ENCODE measurements at regions not wholly inside any gene's neighbourhood (a gene's known extent, or its start where the extent isn't known, plus 50 kb on each side); places are given as distances from the start of the nearest gene placed in this dataset.

DNA sequence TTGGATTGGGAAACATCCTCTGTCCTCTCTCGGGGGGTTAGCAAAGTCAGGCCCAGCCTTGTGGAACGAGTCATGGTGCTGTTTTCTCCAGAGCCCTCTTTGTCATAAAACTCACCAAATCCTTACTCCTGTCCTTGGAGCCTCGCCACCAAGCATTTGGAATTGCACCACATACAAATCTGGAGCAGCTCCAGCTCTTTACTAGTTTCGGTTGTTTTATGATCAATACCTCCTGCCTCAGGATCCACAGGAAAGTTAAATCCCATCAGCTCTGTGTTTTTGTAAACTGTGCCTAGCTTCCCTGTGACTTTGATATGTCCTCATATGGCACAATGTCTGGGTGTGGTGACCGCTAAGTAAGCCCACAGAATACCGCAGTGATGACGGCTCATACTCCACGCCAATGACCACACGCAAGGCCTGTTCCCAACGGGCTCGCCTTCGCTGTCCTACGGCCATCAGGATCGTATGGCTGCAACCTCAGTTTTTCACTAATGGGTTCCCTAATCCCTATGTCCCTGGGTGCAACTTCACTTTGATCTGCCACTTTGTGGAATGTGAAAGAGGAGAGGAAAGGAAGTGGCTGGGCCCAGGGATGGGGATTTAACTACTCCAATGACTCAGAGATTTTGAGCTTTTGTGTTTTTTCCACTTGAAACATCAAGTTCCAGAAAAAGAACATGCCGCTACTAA is 111.3 kb upstream of the FOXQ1 start:
- Histone ChIP-seq H3K36me3 (ENCODE audit: control insufficient read depth in 3 of 3, insufficient read depth in 2 of 3, low read depth in 1 of 3, low read length in 3 of 3) (no peaks in the 10 kb centered on the region), H3K27me3 (ENCODE audit: control insufficient read depth in 3 of 3, insufficient read depth in 3 of 3, low read length in 3 of 3) (no peaks in the 10 kb centered on the region), H3K4me3 (ENCODE audit: low read depth in 1 of 3, low read length in 3 of 3) (no peak overlapping the region), H3K27ac (ENCODE audit: low read depth in 1 of 3, low read length in 2 of 3) (no peak overlapping the region), H3K9me3 (ENCODE audit: control insufficient read depth in 2 of 2, insufficient read depth in 1 of 2, low read depth in 1 of 2, low read length in 1 of 2) (no peaks in the 10 kb centered on the region), H3K4me1 (ENCODE audit: control insufficient read depth in 3 of 3, insufficient read depth in 2 of 3, low read depth in 1 of 3, low read length in 2 of 3) (no peaks in the 10 kb centered on the region)
- DNase-seq: no peak
- no peak for FAIRE-seq
- 85 to 90% (median 86%) methylated on average over 15 of the region's 15 CpGs for WGBS, 3 donors

DNA sequence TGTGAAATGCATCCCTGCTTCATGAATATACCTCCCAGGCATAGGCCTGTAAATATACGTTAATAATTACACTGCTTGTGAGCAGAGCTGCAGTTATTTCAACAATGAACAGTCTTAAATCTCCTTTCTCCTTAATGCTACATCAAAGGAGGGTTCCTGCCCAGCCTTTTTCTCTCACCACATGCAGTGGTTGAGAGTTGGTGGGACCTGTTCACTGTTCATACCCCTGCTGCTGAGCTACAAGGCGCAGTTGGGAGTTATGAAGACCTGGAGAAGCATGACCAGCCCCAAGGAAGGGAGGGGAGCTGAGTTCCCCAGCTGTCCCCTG is 111.9 kb upstream of the FOXQ1 start:
- no peak overlapping the region for H3K27ac ChIP-seq (ENCODE audit: low read depth in 1 of 3, low read length in 2 of 3)
- FAIRE-seq: no peak
- H3K27me3 ChIP-seq (ENCODE audit: control insufficient read depth in 3 of 3, insufficient read depth in 3 of 3, low read length in 3 of 3): no peaks in the 10 kb centered on the region
- no peak for DNase-seq
- no peaks in the 10 kb centered on the region for H3K4me1 ChIP-seq (ENCODE audit: control insufficient read depth in 3 of 3, insufficient read depth in 2 of 3, low read depth in 1 of 3, low read length in 2 of 3)
- no peaks in the 10 kb centered on the region for H3K36me3 ChIP-seq (ENCODE audit: control insufficient read depth in 3 of 3, insufficient read depth in 2 of 3, low read depth in 1 of 3, low read length in 3 of 3)
- H3K4me3 ChIP-seq (ENCODE audit: low read depth in 1 of 3, low read length in 3 of 3): no peak overlapping the region
- no peaks in the 10 kb centered on the region for H3K9me3 ChIP-seq (ENCODE audit: control insufficient read depth in 2 of 2, insufficient read depth in 1 of 2, low read depth in 1 of 2, low read length in 1 of 2)
- WGBS, 3 donors: 78 to 83% (median 83%) methylated on average over 2 of the region's 2 CpGs

DNA sequence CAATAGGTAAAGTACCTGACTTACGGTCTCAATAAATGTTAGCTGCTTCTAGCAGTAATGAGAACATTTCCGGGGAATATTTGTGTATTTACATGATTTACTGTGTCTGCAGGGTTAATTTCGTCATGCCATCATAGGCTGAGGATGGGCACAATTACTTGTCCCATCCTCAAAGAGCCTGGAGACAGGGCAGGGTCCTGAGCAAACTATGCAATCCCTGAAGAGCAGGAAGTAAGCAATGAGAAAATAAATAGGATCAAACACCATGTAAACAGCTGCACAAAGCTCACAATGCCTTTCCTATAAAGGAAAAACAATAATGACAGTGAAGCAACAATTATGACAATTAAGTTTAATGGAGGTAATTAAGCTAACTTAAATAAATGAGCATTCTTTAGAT is 114.6 kb upstream of the FOXQ1 start:
- no peaks in the 10 kb centered on the region for H3K4me1 ChIP-seq (ENCODE audit: control insufficient read depth in 3 of 3, insufficient read depth in 2 of 3, low read depth in 1 of 3, low read length in 2 of 3)
- 82 to 84% (median 83%) methylated on average over 3 of the region's 3 CpGs for WGBS, 3 donors
- no peaks in the 10 kb centered on the region for H3K27me3 ChIP-seq (ENCODE audit: control insufficient read depth in 3 of 3, insufficient read depth in 3 of 3, low read length in 3 of 3)
- H3K4me3 ChIP-seq (ENCODE audit: low read depth in 1 of 3, low read length in 3 of 3): no peak overlapping the region
- no peaks in the 10 kb centered on the region for H3K36me3 ChIP-seq (ENCODE audit: control insufficient read depth in 3 of 3, insufficient read depth in 2 of 3, low read depth in 1 of 3, low read length in 3 of 3)
- DNase-seq: no peak
- no peak for FAIRE-seq
- no peaks in the 10 kb centered on the region for H3K9me3 ChIP-seq (ENCODE audit: control insufficient read depth in 2 of 2, insufficient read depth in 1 of 2, low read depth in 1 of 2, low read length in 1 of 2)
- H3K27ac ChIP-seq (ENCODE audit: low read depth in 1 of 3, low read length in 2 of 3): no peak overlapping the region

DNA sequence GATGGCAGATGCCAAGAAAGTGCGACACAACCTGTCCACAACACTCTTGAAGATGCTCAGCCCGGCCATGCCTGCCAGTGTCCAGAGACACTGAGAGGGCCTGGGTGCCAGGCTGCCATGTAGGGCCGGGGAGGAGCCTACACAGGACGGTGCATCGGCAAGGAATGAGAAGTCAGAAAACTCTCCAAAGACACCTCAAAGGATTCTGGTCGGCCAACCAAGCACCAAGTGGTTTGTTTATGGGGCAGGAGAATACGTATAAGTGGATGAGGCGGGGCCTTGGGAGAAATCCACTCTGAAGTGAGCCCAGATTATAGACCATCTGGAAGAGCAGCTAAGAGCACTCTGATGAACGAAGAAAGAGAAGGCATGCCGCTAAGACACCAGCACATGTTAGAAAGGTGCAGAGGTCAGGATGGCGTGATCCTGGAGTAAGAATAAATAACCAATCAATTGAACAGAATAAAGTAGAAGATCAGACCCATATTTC is 120.7 kb upstream of the FOXQ1 start:
- 91 to 92% (median 91%) methylated on average over 11 of the region's 11 CpGs for WGBS, 3 donors
- FAIRE-seq: no peak
- Histone ChIP-seq H3K4me3 (ENCODE audit: low read depth in 1 of 3, low read length in 3 of 3) (no peak overlapping the region), H3K36me3 (ENCODE audit: control insufficient read depth in 3 of 3, insufficient read depth in 2 of 3, low read depth in 1 of 3, low read length in 3 of 3) (no peaks in the 10 kb centered on the region), H3K27ac (ENCODE audit: low read depth in 1 of 3, low read length in 2 of 3) (no peak overlapping the region), H3K27me3 (ENCODE audit: control insufficient read depth in 3 of 3, insufficient read depth in 3 of 3, low read length in 3 of 3) (no peaks in the 10 kb centered on the region), H3K9me3 (ENCODE audit: control insufficient read depth in 2 of 2, insufficient read depth in 1 of 2, low read depth in 1 of 2, low read length in 1 of 2) (no peaks in the 10 kb centered on the region), H3K4me1 (ENCODE audit: control insufficient read depth in 3 of 3, insufficient read depth in 2 of 3, low read depth in 1 of 3, low read length in 2 of 3) (no peaks in the 10 kb centered on the region)
- DNase-seq: no peak

DNA sequence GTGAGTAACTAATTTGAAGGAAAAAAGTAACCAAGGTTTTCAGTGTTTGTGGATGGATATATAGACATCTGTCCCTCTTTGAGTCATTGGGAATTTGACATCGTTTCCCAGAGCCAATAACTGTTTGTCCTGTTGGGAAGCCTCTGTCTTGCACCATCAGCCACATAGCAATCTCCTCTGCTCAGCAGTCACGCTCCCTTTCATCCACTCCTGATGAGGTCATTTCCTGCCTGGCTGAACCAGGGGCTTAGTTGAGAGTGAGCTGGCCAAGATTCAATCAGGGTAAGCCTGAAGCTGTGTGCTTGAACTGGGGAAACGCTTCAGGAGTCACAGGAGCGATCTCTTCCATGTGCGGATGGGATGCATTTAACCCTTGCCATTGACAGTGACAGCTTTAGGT is 121.5 kb upstream of the FOXQ1 start:
- Histone ChIP-seq H3K9me3 (ENCODE audit: control insufficient read depth in 2 of 2, insufficient read depth in 1 of 2, low read depth in 1 of 2, low read length in 1 of 2) (no peaks in the 10 kb centered on the region), H3K4me1 (ENCODE audit: control insufficient read depth in 3 of 3, insufficient read depth in 2 of 3, low read depth in 1 of 3, low read length in 2 of 3) (no peaks in the 10 kb centered on the region), H3K27ac (ENCODE audit: low read depth in 1 of 3, low read length in 2 of 3) (no peak overlapping the region), H3K36me3 (ENCODE audit: control insufficient read depth in 3 of 3, insufficient read depth in 2 of 3, low read depth in 1 of 3, low read length in 3 of 3) (no peaks in the 10 kb centered on the region), H3K27me3 (ENCODE audit: control insufficient read depth in 3 of 3, insufficient read depth in 3 of 3, low read length in 3 of 3) (no peaks in the 10 kb centered on the region), H3K4me3 (ENCODE audit: low read depth in 1 of 3, low read length in 3 of 3) (no peak overlapping the region)
- 39 to 78% (median 67%) methylated on average over 5 of the region's 5 CpGs for WGBS, 3 donors
- peak in 1 of 2 donors; percentile 19 for DNase-seq
- FAIRE-seq: no peak

DNA sequence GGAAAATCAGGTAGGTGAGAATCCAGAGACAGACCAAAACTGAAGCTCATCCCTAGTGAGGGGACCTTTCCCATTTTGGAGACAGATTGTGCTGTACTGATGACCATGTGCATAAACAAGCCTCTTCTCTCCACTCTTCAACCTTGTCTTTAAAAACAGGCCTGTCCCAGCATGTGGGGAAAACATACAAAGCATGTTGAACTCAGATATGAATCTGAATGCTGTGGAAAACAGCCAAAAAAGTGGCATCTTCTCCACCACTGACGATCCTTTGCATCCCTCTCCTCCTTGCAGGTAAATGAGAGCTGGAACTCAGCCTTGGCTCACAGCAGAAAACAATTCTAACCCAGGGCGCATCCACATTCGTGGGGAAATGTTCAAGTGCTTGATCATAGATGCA is 123.7 kb upstream of the FOXQ1 start:
- DNase-seq (no peak), FAIRE-seq (no peak)
- Histone ChIP-seq H3K27me3 (ENCODE audit: control insufficient read depth in 3 of 3, insufficient read depth in 3 of 3, low read length in 3 of 3) (no peaks in the 10 kb centered on the region), H3K9me3 (ENCODE audit: control insufficient read depth in 2 of 2, insufficient read depth in 1 of 2, low read depth in 1 of 2, low read length in 1 of 2) (no peaks in the 10 kb centered on the region), H3K4me3 (ENCODE audit: low read depth in 1 of 3, low read length in 3 of 3) (no peak overlapping the region), H3K4me1 (ENCODE audit: control insufficient read depth in 3 of 3, insufficient read depth in 2 of 3, low read depth in 1 of 3, low read length in 2 of 3) (no peaks in the 10 kb centered on the region), H3K27ac (ENCODE audit: low read depth in 1 of 3, low read length in 2 of 3) (no peak overlapping the region), H3K36me3 (ENCODE audit: control insufficient read depth in 3 of 3, insufficient read depth in 2 of 3, low read depth in 1 of 3, low read length in 3 of 3) (no peaks in the 10 kb centered on the region)
- WGBS, 3 donors: 79 to 84% (median 81%) methylated on average over 3 of the region's 3 CpGs

DNA sequence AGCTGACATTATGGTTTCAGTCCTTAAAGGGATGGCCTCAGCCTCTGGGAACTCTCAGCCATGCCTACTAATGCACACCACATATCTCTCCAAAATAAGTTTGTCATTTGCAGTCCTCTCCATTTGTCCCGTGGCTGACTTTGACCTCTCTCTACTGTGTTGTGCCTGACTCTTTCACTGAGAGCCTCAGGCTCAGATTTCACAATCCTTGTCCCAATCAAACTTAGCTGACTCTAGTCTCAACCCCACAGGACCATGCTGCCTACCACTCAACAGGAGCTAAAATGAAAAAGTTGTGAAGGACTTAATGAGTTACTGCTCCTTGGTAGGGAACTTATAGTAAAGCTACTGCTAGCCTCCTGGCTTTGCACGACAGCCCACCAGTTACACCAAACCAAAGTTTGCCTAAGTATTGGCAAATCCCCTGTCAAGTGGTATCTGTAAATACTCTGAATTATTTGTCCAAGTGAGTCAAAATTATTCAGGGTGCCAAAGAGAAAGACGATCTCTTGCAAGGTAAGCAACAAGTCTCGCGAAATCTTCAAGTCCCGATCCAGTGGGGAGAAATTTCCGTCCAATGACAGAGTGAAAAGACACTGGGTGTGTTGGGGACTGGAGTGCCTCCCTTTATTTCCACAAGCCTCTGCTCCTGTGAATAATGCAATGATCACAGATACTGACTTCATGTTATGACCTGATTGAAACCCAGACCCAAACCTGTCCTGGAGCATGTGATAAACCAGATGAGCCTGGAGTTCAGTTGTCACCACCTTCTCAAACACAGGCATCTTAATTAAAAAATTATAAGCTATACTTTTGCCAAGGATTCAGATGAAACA is 124.4 kb upstream of the FOXQ1 start:
- H3K27me3 ChIP-seq (ENCODE audit: control insufficient read depth in 3 of 3, insufficient read depth in 3 of 3, low read length in 3 of 3): no peaks in the 10 kb centered on the region
- H3K36me3 ChIP-seq (ENCODE audit: control insufficient read depth in 3 of 3, insufficient read depth in 2 of 3, low read depth in 1 of 3, low read length in 3 of 3): no peaks in the 10 kb centered on the region
- no peak for DNase-seq
- no peak overlapping the region for H3K27ac ChIP-seq (ENCODE audit: low read depth in 1 of 3, low read length in 2 of 3)
- 83 to 86% (median 86%) methylated on average over 7 of the region's 7 CpGs for WGBS, 3 donors
- no peaks in the 10 kb centered on the region for H3K9me3 ChIP-seq (ENCODE audit: control insufficient read depth in 2 of 2, insufficient read depth in 1 of 2, low read depth in 1 of 2, low read length in 1 of 2)
- no peak overlapping the region for H3K4me3 ChIP-seq (ENCODE audit: low read depth in 1 of 3, low read length in 3 of 3)
- no peak for FAIRE-seq
- H3K4me1 ChIP-seq (ENCODE audit: control insufficient read depth in 3 of 3, insufficient read depth in 2 of 3, low read depth in 1 of 3, low read length in 2 of 3): no peaks in the 10 kb centered on the region

DNA sequence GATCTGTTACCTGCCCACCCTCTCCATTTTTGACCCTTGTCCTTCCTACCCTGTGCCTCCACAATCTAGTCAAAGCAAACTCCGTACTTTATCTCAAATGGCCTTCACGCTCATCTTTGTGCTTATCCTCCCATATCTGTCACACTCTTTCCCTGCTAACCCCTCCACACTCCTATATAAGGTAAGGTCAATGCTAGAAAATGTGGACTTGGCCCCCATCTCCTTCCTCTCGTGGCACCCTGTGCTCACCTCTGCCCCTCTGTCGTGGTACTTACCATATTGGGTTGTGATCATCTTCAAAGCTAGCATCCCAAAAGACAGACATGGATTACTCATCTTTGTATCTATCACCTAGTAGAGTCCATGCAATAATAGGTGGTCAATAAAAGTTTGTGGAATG is 127.6 kb upstream of the FOXQ1 start:
- WGBS, 3 donors: 66 to 78% (median 70%) methylated on average over 4 of the region's 4 CpGs
- no peak for FAIRE-seq
- no peaks in the 10 kb centered on the region for H3K9me3 ChIP-seq (ENCODE audit: control insufficient read depth in 2 of 2, insufficient read depth in 1 of 2, low read depth in 1 of 2, low read length in 1 of 2)
- no peak overlapping the region for H3K4me3 ChIP-seq (ENCODE audit: low read depth in 1 of 3, low read length in 3 of 3)
- no peaks in the 10 kb centered on the region for H3K27me3 ChIP-seq (ENCODE audit: control insufficient read depth in 3 of 3, insufficient read depth in 3 of 3, low read length in 3 of 3)
- no peaks in the 10 kb centered on the region for H3K4me1 ChIP-seq (ENCODE audit: control insufficient read depth in 3 of 3, insufficient read depth in 2 of 3, low read depth in 1 of 3, low read length in 2 of 3)
- no peak overlapping the region for H3K27ac ChIP-seq (ENCODE audit: low read depth in 1 of 3, low read length in 2 of 3)
- DNase-seq: no peak
- H3K36me3 ChIP-seq (ENCODE audit: control insufficient read depth in 3 of 3, insufficient read depth in 2 of 3, low read depth in 1 of 3, low read length in 3 of 3): no peaks in the 10 kb centered on the region

Data from small intestine (tissue), 7 donors.